Endothelial cell of umbilical vein (primary cell): ENCODE measurements at regions not wholly inside any gene's neighbourhood (a gene's known extent, or its start where the extent isn't known, plus 50 kb on each side); places are given as distances from the start of the nearest gene placed in this dataset.

Experiments used
- BruUV-seq: library from RNA; stranded (reverse); fragments of 400-500 nt; replicated peaks from 2 replicates; lab custom pipeline; 2021; lab: Mats Ljungman, UMichigan
- CTCF ChIA-PET: fragments of 300-600, 350-600 bp; sonication (Branson Sonifier 250); formaldehyde crosslinking; loops from one replicate; lab custom pipeline; 2021; ENCODE audit warnings: antibody characterized with exemption, inconsistent platforms; lab: Charles Lee
- POLR2A ChIA-PET: fragments of 300-600, 350-600 bp; sonication (Branson Sonifier 250); formaldehyde crosslinking; loops from one replicate; lab custom pipeline; 2021; ENCODE audit warnings: antibody characterized with exemption, inconsistent platforms; lab: Charles Lee
- DNase-seq: peaks from one replicate; pipeline ENCODE4 v3.0.0-alpha.2; 2011; ENCODE audit warnings: low read depth, low spot score
- FAIRE-seq: peaks from 2 replicates; lab custom pipeline; 2011; peaks lifted over from hg19 to GRCh38; lab: Jason Lieb, UNC
- H2AFZ ChIP-seq: 2 replicates; pipeline ENCODE4 v1.6.0; 2012; ENCODE audit warnings: low read depth, low read length, control low read depth, inconsistent platforms
- H3K27ac ChIP-seq: 2 replicates; pipeline ENCODE4 v1.5.1; 2011; ENCODE audit warnings: low read depth, mild to moderate bottlenecking, control low read depth, low read length, moderate library complexity; ENCODE audit not compliant: insufficient read depth
- H3K27me3 ChIP-seq, 2 experiments: 2 replicates each; pipeline versions ENCODE4 v1.6.0 to v1.6.1; 2011; ENCODE audit warnings: low read length in 2 of 2, mixed read lengths in 1 of 2; ENCODE audit not compliant: control insufficient read depth in 2 of 2, insufficient read depth in 2 of 2
- H3K36me3 ChIP-seq, 2 experiments: 2 replicates in 1 of 2; 3 replicates in 1 of 2; pipeline ENCODE4 v1.5.1; 2011; ENCODE audit warnings: low read length in 2 of 2, mild to moderate bottlenecking in 1 of 2, moderate library complexity in 1 of 2; ENCODE audit not compliant: control insufficient read depth in 2 of 2, insufficient read depth in 2 of 2; ENCODE audit errors: extremely low read depth in 1 of 2
- H3K4me1 ChIP-seq: 3 replicates; pipeline ENCODE4 v1.5.1; 2011; ENCODE audit warnings: mild to moderate bottlenecking, low read length; ENCODE audit not compliant: control insufficient read depth, insufficient read depth; ENCODE audit errors: extremely low read depth
- H3K4me2 ChIP-seq: 2 replicates; pipeline ENCODE4 v1.6.1; 2011; ENCODE audit warnings: low read length, control low read depth, mixed read lengths; ENCODE audit not compliant: insufficient read depth
- H3K4me3 ChIP-seq, 3 experiments: fragments of 200-600 bp in 1 of 3; sonication (generic), shearing (Covaris generic) in 1 of 3; replicated peaks in 1 of 3; 2 replicates each; pipeline ENCODE4 v1.5.1; 2011 to 2016; ENCODE audit warnings: control low read depth in 3 of 3, low read length in 3 of 3, mild to moderate bottlenecking in 2 of 3, inconsistent platforms in 1 of 3, low read depth in 1 of 3, moderate library complexity in 1 of 3; ENCODE audit not compliant: insufficient read depth in 1 of 3
- H3K79me2 ChIP-seq: 2 replicates; pipeline ENCODE4 v1.6.0; 2012; ENCODE audit warnings: low read length, inconsistent platforms; ENCODE audit not compliant: control insufficient read depth, insufficient read depth
- H3K9ac ChIP-seq: replicated peaks from 2 replicates; pipeline ENCODE3; 2011; ENCODE audit warnings: low read length, control low read depth; ENCODE audit not compliant: insufficient read depth; ENCODE audit errors: extremely low read depth
- H3K9me1 ChIP-seq: replicated peaks from 3 replicates; pipeline ENCODE4 v1.6.0; 2011; ENCODE audit warnings: mild to moderate bottlenecking, low read length; ENCODE audit not compliant: control insufficient read depth, insufficient read depth; ENCODE audit errors: extremely low read depth
- H3K9me3 ChIP-seq: replicated peaks from 2 replicates; pipeline ENCODE4 v1.5.1; 2012; ENCODE audit warnings: low read length, inconsistent platforms; ENCODE audit not compliant: control insufficient read depth, insufficient read depth
- H4K20me1 ChIP-seq: replicated peaks from 2 replicates; pipeline ENCODE3; 2011; ENCODE audit warnings: mild to moderate bottlenecking, low read length; ENCODE audit not compliant: control insufficient read depth, insufficient read depth; ENCODE audit errors: extremely low read depth
- EZH2 ChIP-seq: IDR thresholded peaks from 2 replicates; pipeline ENCODE4 v1.6.1; 2012; ENCODE audit warnings: borderline replicate concordance, low read depth, mild to moderate bottlenecking, moderate library complexity, low read length, inconsistent platforms; ENCODE audit not compliant: severe bottlenecking
- FOS ChIP-seq: IDR thresholded peaks from 2 replicates; pipeline ENCODE4 v1.6.1; 2011; ENCODE audit warnings: mild to moderate bottlenecking, low read length, moderate library complexity, borderline replicate concordance; ENCODE audit not compliant: insufficient read depth
- JUN ChIP-seq: IDR thresholded peaks from 2 replicates; pipeline ENCODE4 v1.6.1; 2011; ENCODE audit warnings: borderline replicate concordance, low read depth; ENCODE audit not compliant: insufficient read length, insufficient read depth
- POLR2A ChIP-seq: IDR thresholded peaks from 2 replicates; pipeline ENCODE4 v1.6.1; 2012; ENCODE audit warnings: low read depth, mild to moderate bottlenecking, control low read depth, low read length
- dilution Hi-C: fragments of 300-500 bp; cut with MboI; formaldehyde crosslinking; loops from one replicate; pipeline ENCODE4 v1.15.0; 2019; ENCODE audit warnings: low sequenced_read_pairs; ENCODE audit not compliant: extremely low pct_ligation_motif_present
- intact Hi-C: fragments of 100-400 bp; cut with micrococcal nuclease; formaldehyde crosslinking; loops from one replicate; pipeline ENCODE4 v1.10.0; 2022
- TF ChIP-seq, protein P1 (sequence below): IDR thresholded peaks from 2 replicates; pipeline ENCODE4 v1.6.1; 2011; ENCODE audit not compliant: insufficient read depth, insufficient read length
- TF ChIP-seq, protein P2 (sequence below), 2 donors: IDR thresholded peaks; 1 replicate in 1 of 2; 2 replicates in 1 of 2; pipeline ENCODE4 v1.5.1; 2011; ENCODE audit warnings: low read length in 2 of 2, mild to moderate bottlenecking in 2 of 2, moderate library complexity in 2 of 2, control low read depth in 1 of 2, inconsistent platforms in 1 of 2, low read depth in 1 of 2; ENCODE audit not compliant: insufficient read depth in 1 of 2; ENCODE audit errors: extremely low read depth in 1 of 2

DNA sequence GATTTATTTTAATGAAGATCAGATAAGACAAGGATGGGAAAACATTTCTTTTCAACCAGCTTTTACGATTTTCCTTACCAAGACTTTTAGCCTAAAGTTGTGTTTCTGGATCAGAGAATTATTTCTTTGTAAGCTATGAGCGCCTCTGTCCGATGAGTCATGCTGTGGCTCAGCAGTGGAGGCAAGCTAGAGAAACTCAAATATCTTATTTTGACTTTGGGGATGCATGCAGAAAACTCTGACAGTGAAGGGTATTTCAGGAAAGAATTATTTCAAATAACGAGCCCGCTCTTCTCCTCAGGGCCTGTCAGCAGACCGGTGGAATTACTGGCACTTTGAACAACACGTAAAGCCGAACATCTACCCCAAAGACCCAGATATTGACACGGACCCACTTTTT is 77.9 kb upstream of the OR5AK2 start:
- Histone ChIP-seq H3K9ac (no peak overlapping the region), H3K4me1 (no peaks in the 10 kb centered on the region), H3K9me3 (no peaks in the 10 kb centered on the region), H3K4me3 (no peak overlapping the region), H3K9me1 (no peaks in the 10 kb centered on the region), H3K4me2 (no peak overlapping the region), H4K20me1 (no peaks in the 10 kb centered on the region), H3K27ac (no peak overlapping the region), H2AFZ (no peak overlapping the region), H3K79me2 (no peaks in the 10 kb centered on the region), H3K27me3 (no peaks in the 10 kb centered on the region), H3K36me3 (no peaks in the 10 kb centered on the region)
- no TSS peak for BruUV-seq
- CTCF ChIA-PET, result no interaction called here
- DNase-seq (no peak), FAIRE-seq (no peak)
- no peak for TF ChIP-seq FOS
- TF ChIP-seq JUN, result no peak
- no peak for TF ChIP-seq POLR2A
- TF ChIP-seq, protein P1, sequence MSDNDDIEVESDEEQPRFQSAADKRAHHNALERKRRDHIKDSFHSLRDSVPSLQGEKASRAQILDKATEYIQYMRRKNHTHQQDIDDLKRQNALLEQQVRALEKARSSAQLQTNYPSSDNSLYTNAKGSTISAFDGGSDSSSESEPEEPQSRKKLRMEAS, result no peak
- TF ChIP-seq, protein P2, sequence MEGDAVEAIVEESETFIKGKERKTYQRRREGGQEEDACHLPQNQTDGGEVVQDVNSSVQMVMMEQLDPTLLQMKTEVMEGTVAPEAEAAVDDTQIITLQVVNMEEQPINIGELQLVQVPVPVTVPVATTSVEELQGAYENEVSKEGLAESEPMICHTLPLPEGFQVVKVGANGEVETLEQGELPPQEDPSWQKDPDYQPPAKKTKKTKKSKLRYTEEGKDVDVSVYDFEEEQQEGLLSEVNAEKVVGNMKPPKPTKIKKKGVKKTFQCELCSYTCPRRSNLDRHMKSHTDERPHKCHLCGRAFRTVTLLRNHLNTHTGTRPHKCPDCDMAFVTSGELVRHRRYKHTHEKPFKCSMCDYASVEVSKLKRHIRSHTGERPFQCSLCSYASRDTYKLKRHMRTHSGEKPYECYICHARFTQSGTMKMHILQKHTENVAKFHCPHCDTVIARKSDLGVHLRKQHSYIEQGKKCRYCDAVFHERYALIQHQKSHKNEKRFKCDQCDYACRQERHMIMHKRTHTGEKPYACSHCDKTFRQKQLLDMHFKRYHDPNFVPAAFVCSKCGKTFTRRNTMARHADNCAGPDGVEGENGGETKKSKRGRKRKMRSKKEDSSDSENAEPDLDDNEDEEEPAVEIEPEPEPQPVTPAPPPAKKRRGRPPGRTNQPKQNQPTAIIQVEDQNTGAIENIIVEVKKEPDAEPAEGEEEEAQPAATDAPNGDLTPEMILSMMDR (IDR thresholded peaks at IDR 0.05; ENCODE audit: extremely low read depth in 1 of 2, insufficient read depth in 1 of 2, low read depth in 1 of 2, low read length in 2 of 2), result no peak
- no peak for TF ChIP-seq EZH2
- intact Hi-C loops (no loop called here), dilution Hi-C loops (no loop called here)
- POLR2A ChIA-PET, result no interaction called here
